GM12878 (cell line): ENCODE measurements at regions not wholly inside any gene's neighbourhood (a gene's known extent, or its start where the extent isn't known, plus 50 kb on each side); places are given as distances from the start of the nearest gene placed in this dataset.

Experiments used
- ATAC-seq: fragments of 200-7000 bp; cut with Tn5 transposase; 3 replicates; pipeline ENCODE4 v1.9.1; 2020; ENCODE audit warnings: mild to moderate bottlenecking, moderate library complexity
- BruUV-seq: library from RNA; stranded (reverse); fragments of 400-500 nt; replicated peaks from 2 replicates; lab custom pipeline; 2021; lab: Mats Ljungman, UMichigan
- CTCF ChIA-PET: fragments of 300-600 bp; sonication (Branson Sonifier 250); formaldehyde crosslinking; extraction: SDS; loops from one replicate; lab custom pipeline; 2021; ENCODE audit warnings: inconsistent platforms; lab: Yijun Ruan, JAX
- POLR2A ChIA-PET: fragments of 350-600 bp; formaldehyde crosslinking; extraction: SDS; loops from one replicate; lab custom pipeline; 2021; ENCODE audit warnings: inconsistent platforms; lab: Charles Lee
- RAD21 ChIA-PET: fragments of 300-600 bp; sonication (Branson Sonifier 250); formaldehyde crosslinking; loops from one replicate; lab custom pipeline; 2023; ENCODE audit warnings: antibody characterized with exemption; ENCODE audit not compliant: unreplicated experiment; lab: Charles Lee
- SMC1A ChIA-PET: fragments of 300-600 bp; sonication (Branson Sonifier 250); formaldehyde crosslinking; loops from one replicate; lab custom pipeline; 2023; ENCODE audit not compliant: unreplicated experiment, uncharacterized antibody; lab: Charles Lee
- DNase-seq: peaks from one replicate; pipeline ENCODE4 v3.0.0-alpha.2; 2011; ENCODE audit warnings: low read depth, low spot score
- FAIRE-seq: peaks from 3 replicates; lab custom pipeline; 2011; peaks lifted over from hg19 to GRCh38; lab: Jason Lieb, UNC
- H2AFZ ChIP-seq: 2 replicates; pipeline ENCODE4 v1.6.0; 2011; ENCODE audit warnings: low read depth, low read length, control low read depth; ENCODE audit not compliant: control insufficient read depth
- H3K27ac ChIP-seq: 2 replicates; pipeline ENCODE4 v1.5.1; 2011; ENCODE audit warnings: control low read depth; ENCODE audit not compliant: control insufficient read depth, insufficient read depth
- H3K27me3 ChIP-seq, 2 experiments: replicated peaks in 1 of 2; 2 replicates each; pipeline versions ENCODE4 v1.6.0 to v1.6.1; 2011; ENCODE audit warnings: low read length in 1 of 2; ENCODE audit not compliant: control insufficient read depth in 2 of 2, insufficient read depth in 2 of 2
- H3K36me3 ChIP-seq, 2 experiments: 2 replicates each; pipeline ENCODE4 v1.5.1; 2011; ENCODE audit warnings: low read length in 1 of 2; ENCODE audit not compliant: control insufficient read depth in 2 of 2, insufficient read depth in 2 of 2
- H3K4me1 ChIP-seq: 2 replicates; pipeline ENCODE4 v1.6.1; 2011; ENCODE audit warnings: mild to moderate bottlenecking, low read length, moderate library complexity, mixed read lengths; ENCODE audit not compliant: control insufficient read depth, insufficient read depth
- H3K4me2 ChIP-seq: 2 replicates; pipeline ENCODE4 v1.6.0; 2011; ENCODE audit warnings: control low read depth; ENCODE audit not compliant: control insufficient read depth, insufficient read depth
- H3K4me3 ChIP-seq: fragments of 200-600 bp; sonication (generic); 2 replicates; pipeline ENCODE4 v1.5.1; 2016
- H3K79me2 ChIP-seq: 2 replicates; pipeline ENCODE4 v1.6.0; 2011; ENCODE audit warnings: low read length; ENCODE audit not compliant: control insufficient read depth, insufficient read depth
- H3K9ac ChIP-seq: 2 replicates; pipeline ENCODE4 v1.8.0; 2011; ENCODE audit warnings: low read length, control low read depth, mixed read lengths; ENCODE audit not compliant: control insufficient read depth, insufficient read depth
- H3K9me3 ChIP-seq: replicated peaks from 3 replicates; pipeline ENCODE4 v1.5.1; 2011; ENCODE audit warnings: mild to moderate bottlenecking, low read length; ENCODE audit not compliant: control insufficient read depth, insufficient read depth
- H4K20me1 ChIP-seq: 2 replicates; pipeline ENCODE4 v1.6.0; 2011; ENCODE audit not compliant: control insufficient read depth, insufficient read depth
- ATF7 ChIP-seq: fragments of 450-650 bp; IDR thresholded peaks from 2 replicates; pipeline ENCODE4 v1.6.1; 2016; ENCODE audit warnings: low read depth, mild to moderate bottlenecking
- CBFB ChIP-seq: IDR thresholded peaks from 2 replicates; pipeline ENCODE4 v1.6.1; 2016; ENCODE audit warnings: antibody characterized with exemption, low read depth
- CHD2 ChIP-seq: IDR thresholded peaks from 2 replicates; pipeline ENCODE4 v1.6.1; 2011; ENCODE audit warnings: low read depth, low read length, improper control_type of control experiment, borderline replicate concordance
- DPF2 ChIP-seq: fragments of 450-650 bp; IDR thresholded peaks from 2 replicates; pipeline ENCODE4 v1.6.1; 2017; ENCODE audit warnings: mild to moderate bottlenecking
- EP300 ChIP-seq, 2 experiments: fragments of 150-350 bp in 1 of 2; IDR thresholded peaks; 2 replicates each; pipeline ENCODE4 v1.6.1; 2011 to 2012; ENCODE audit warnings: low read depth in 2 of 2, low read length in 2 of 2, borderline replicate concordance in 1 of 2, improper control_type of control experiment in 1 of 2, inconsistent platforms in 1 of 2; ENCODE audit not compliant: control insufficient read depth in 1 of 2
- RBBP5 ChIP-seq: fragments of 200-600 bp; sonication (generic); conservative IDR thresholded peaks from 2 replicates; pipeline ENCODE4 v1.6.1; 2016
- STAT1 ChIP-seq: fragments of 450-650 bp; conservative IDR thresholded peaks from 2 replicates; pipeline ENCODE4 v1.6.1; 2014; ENCODE audit warnings: antibody characterized with exemption, mild to moderate bottlenecking
- TCF7 ChIP-seq: IDR thresholded peaks from 2 replicates; pipeline ENCODE4 v1.6.1; 2014; ENCODE audit warnings: antibody characterized with exemption, borderline replicate concordance
- WGBS: methylation state at CpG from one replicate; pipeline ENCODE4 v1.1.6; 2016; ENCODE audit warnings: low lambda C conversion rate; ENCODE audit not compliant: insufficient replicate concordance, insufficient coverage; ENCODE audit errors: missing lambda C conversion rate; 5-methylcytosine and 5-hydroxymethylcytosine counted together
- in situ Hi-C: fragments of 300-500 bp; cut with MboI; formaldehyde crosslinking; loops from 9 replicates; pipeline ENCODE4 v1.14.3; 2018; ENCODE audit warnings: mixed read lengths
- intact Hi-C: fragments of 100-400 bp; cut with micrococcal nuclease; formaldehyde crosslinking; loops from one replicate; pipeline ENCODE4 v1.14.2; 2022; ENCODE audit not compliant: unreplicated experiment
- TF ChIP-seq, protein P1 (sequence below): IDR thresholded peaks from 2 replicates; pipeline ENCODE4 v1.6.1; 2012; ENCODE audit warnings: low read depth, low read length, improper control_type of control experiment
- TF ChIP-seq, protein P2 (sequence below): fragments of 450-650 bp; IDR thresholded peaks from 2 replicates; pipeline ENCODE4 v1.6.1; 2017; ENCODE audit warnings: mild to moderate bottlenecking, moderate library complexity

DNA sequence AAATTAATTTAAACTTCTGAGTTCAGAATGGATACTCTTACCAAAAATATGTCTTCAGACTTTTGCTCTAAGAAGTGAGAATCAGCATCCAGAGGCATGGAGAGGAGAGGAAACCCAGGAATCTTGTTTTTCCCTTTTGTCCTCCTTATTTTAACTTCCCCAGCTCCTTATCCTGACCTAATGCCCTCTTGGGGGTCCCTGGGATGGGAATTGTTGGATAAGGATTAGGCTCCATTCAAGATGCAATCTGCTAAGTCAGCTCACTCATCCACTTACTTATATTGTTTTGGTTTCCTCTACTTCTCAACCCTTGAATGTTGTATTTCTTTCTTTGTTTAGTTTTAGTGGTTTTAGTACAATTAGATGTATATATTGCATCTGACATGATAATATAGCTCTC lies 208.4 kb upstream of the PCDH7 start:
- Histone ChIP-seq H3K9me3 (no peaks in the 10 kb centered on the region), H3K27me3 (no peaks in the 10 kb centered on the region), H3K4me1 (no peaks in the 10 kb centered on the region), H3K9ac (no peak overlapping the region), H3K4me2 (no peak overlapping the region), H2AFZ (no peak overlapping the region), H3K27ac (no peak overlapping the region), H3K79me2 (no peaks in the 10 kb centered on the region), H3K4me3 (no peak overlapping the region), H4K20me1 (no peaks in the 10 kb centered on the region), H3K36me3 (no peaks in the 10 kb centered on the region)
- CTCF ChIA-PET = interaction anchor here (0.8 kb wide), 1 partner anchor 27 kb away, joined by 5 read pairs; no protein-coding TSS in a partner anchor
- FAIRE-seq (no peak), DNase-seq (no peak), ATAC-seq (no peak)
- BruUV-seq = no TSS peak
- POLR2A ChIA-PET = no interaction called here
- in situ Hi-C loops (no loop called here), intact Hi-C loops (no loop called here)
- TF ChIP-seq, protein P1, sequence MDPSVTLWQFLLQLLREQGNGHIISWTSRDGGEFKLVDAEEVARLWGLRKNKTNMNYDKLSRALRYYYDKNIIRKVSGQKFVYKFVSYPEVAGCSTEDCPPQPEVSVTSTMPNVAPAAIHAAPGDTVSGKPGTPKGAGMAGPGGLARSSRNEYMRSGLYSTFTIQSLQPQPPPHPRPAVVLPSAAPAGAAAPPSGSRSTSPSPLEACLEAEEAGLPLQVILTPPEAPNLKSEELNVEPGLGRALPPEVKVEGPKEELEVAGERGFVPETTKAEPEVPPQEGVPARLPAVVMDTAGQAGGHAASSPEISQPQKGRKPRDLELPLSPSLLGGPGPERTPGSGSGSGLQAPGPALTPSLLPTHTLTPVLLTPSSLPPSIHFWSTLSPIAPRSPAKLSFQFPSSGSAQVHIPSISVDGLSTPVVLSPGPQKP = no peak
- TF ChIP-seq CHD2 (no peak), CBFB (no peak), RBBP5 (no peak)
- SMC1A ChIA-PET = no interaction called here
- RAD21 ChIA-PET = no interaction called here

DNA sequence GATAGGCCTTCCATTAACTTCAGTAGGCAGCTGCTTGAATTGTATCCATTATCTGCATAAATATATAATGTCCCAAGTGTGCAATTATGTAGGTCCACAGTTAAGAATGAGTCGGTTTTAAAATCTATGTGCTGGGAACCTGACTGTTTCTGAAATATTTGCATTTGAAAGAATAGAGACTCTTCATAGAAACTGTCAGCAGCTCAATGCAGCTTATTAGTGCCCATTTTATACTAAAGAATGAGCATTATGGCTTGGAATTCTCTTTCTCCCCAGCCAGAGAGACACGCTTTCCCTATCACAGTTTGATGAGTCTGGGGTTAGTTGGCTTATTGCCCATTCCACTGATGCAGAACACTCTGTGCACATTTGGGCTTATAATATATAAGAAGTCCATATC lies 202.0 kb upstream of the PCDH7 start:
- no peaks in the 10 kb centered on the region for H4K20me1 ChIP-seq
- no peak overlapping the region for H3K9ac ChIP-seq
- no peak overlapping the region for H3K4me3 ChIP-seq
- H3K36me3 ChIP-seq = no peaks in the 10 kb centered on the region
- no peak overlapping the region for H3K4me2 ChIP-seq
- no peak overlapping the region for H3K27ac ChIP-seq
- no peaks in the 10 kb centered on the region for H3K4me1 ChIP-seq
- intact Hi-C loops = no loop called here
- SMC1A ChIA-PET = no interaction called here
- H3K9me3 ChIP-seq = no peaks in the 10 kb centered on the region
- FAIRE-seq (no peak), DNase-seq (no peak), ATAC-seq (no peak)
- in situ Hi-C loops = no loop called here
- CTCF ChIA-PET = no interaction called here
- H3K27me3 ChIP-seq = no peaks in the 10 kb centered on the region
- no peaks in the 10 kb centered on the region for H3K79me2 ChIP-seq
- H2AFZ ChIP-seq = no peak overlapping the region
- no TSS peak for BruUV-seq
- 39% methylated on average over 2 of the region's 2 CpGs for WGBS
- POLR2A ChIA-PET = no interaction called here
- RAD21 ChIA-PET = no interaction called here
- no peak for TF ChIP-seq EP300 (IDR thresholded peaks at IDR 0.05; ENCODE audit: borderline replicate concordance in 1 of 2, control insufficient read depth in 1 of 2, low read depth in 2 of 2, low read length in 2 of 2)
- TF ChIP-seq, protein P2, sequence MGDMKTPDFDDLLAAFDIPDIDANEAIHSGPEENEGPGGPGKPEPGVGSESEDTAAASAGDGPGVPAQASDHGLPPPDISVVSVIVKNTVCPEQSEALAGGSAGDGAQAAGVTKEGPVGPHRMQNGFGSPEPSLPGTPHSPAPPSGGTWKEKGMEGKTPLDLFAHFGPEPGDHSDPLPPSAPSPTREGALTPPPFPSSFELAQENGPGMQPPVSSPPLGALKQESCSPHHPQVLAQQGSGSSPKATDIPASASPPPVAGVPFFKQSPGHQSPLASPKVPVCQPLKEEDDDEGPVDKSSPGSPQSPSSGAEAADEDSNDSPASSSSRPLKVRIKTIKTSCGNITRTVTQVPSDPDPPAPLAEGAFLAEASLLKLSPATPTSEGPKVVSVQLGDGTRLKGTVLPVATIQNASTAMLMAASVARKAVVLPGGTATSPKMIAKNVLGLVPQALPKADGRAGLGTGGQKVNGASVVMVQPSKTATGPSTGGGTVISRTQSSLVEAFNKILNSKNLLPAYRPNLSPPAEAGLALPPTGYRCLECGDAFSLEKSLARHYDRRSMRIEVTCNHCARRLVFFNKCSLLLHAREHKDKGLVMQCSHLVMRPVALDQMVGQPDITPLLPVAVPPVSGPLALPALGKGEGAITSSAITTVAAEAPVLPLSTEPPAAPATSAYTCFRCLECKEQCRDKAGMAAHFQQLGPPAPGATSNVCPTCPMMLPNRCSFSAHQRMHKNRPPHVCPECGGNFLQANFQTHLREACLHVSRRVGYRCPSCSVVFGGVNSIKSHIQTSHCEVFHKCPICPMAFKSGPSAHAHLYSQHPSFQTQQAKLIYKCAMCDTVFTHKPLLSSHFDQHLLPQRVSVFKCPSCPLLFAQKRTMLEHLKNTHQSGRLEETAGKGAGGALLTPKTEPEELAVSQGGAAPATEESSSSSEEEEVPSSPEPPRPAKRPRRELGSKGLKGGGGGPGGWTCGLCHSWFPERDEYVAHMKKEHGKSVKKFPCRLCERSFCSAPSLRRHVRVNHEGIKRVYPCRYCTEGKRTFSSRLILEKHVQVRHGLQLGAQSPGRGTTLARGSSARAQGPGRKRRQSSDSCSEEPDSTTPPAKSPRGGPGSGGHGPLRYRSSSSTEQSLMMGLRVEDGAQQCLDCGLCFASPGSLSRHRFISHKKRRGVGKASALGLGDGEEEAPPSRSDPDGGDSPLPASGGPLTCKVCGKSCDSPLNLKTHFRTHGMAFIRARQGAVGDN = no peak
- no peak for TF ChIP-seq TCF7
- TF ChIP-seq ATF7 = no peak
- TF ChIP-seq STAT1 = no peak
- no peak for TF ChIP-seq DPF2
